GM19025 (cell line): ENCODE measurements at regions not wholly inside any gene's neighbourhood (a gene's known extent, or its start where the extent isn't known, plus 50 kb on each side); places are given as distances from the start of the nearest gene placed in this dataset.
"Not testable (repeated sequence)": the region's sequence is repeated elsewhere in the genome, so short reads cannot be mapped to it uniquely, and the experiment has no call there.

Experiments
- ATAC-seq: cut with Tn5 transposase; IDR thresholded peaks from one replicate; pipeline ENCODE4 v1.9.1; 2021; ENCODE audit warnings: mild to moderate bottlenecking, low read depth, moderate library complexity; ENCODE audit not compliant: unreplicated experiment

- ATAC-seq = no peak
Measured at GRCh38 chr3:82002491-82002890, 241.0 kb upstream of the GBE1 start.

- ATAC-seq = no peak
Measured at GRCh38 chr3:82001276-82001923, 240.0 kb upstream of the GBE1 start.

GRCh38 chr3:82000773-82001172 is 239.3 kb upstream of the GBE1 start:
- ATAC-seq = no peak

GRCh38 chr3:82000350-82000749 is 238.9 kb upstream of the GBE1 start:
- ATAC-seq = no peak

- ATAC-seq = no peak
Measured at GRCh38 chr3:81998907-81999306, 237.5 kb upstream of the GBE1 start.

GRCh38 chr3:81998139-81998755 is 236.8 kb upstream of the GBE1 start:
- ATAC-seq = no peak

- no peak for ATAC-seq
Measured at GRCh38 chr3:81997390-81997789, 235.9 kb upstream of the GBE1 start.

- ATAC-seq = no peak
Measured at GRCh38 chr3:81995329-81995728, 233.9 kb upstream of the GBE1 start.

GRCh38 chr3:81989758-81990157 is 228.3 kb upstream of the GBE1 start:
- ATAC-seq = no peak

- ATAC-seq = no peak
Measured at GRCh38 chr3:81989274-81989673, 227.8 kb upstream of the GBE1 start.

- ATAC-seq = not testable (repeated sequence)
Measured at GRCh38 chr3:81987412-81987811, 226.0 kb upstream of the GBE1 start.

GRCh38 chr3:81985996-81986723 is 224.7 kb upstream of the GBE1 start:
- ATAC-seq = no peak

GRCh38 chr3:81983382-81983781 is 221.9 kb upstream of the GBE1 start:
- no peak for ATAC-seq

GRCh38 chr3:81980596-81981494 is 219.4 kb upstream of the GBE1 start:
- ATAC-seq = no peak

- ATAC-seq = no peak
Measured at GRCh38 chr3:81974751-81975150, 213.3 kb upstream of the GBE1 start.

GRCh38 chr3:81968658-81969057 is 207.2 kb upstream of the GBE1 start:
- no peak for ATAC-seq

- ATAC-seq = no peak
Measured at GRCh38 chr3:81967393-81967792, 205.9 kb upstream of the GBE1 start.

- no peak for ATAC-seq
Measured at GRCh38 chr3:81965696-81966095, 204.3 kb upstream of the GBE1 start.

GRCh38 chr3:81962396-81962795 is 201.0 kb upstream of the GBE1 start:
- no peak for ATAC-seq

- ATAC-seq = no peak
Measured at GRCh38 chr3:81958972-81959640, 197.7 kb upstream of the GBE1 start.
